A549 (cell line): ENCODE measurements at regions not wholly inside any gene's neighbourhood (a gene's known extent, or its start where the extent isn't known, plus 50 kb on each side); places are given as distances from the start of the nearest gene placed in this dataset.
"Not testable (repeated sequence)": the region's sequence is repeated elsewhere in the genome, so short reads cannot be mapped to it uniquely, and the experiment has no call there.

ENCODE experiments used
- ATAC-seq, 2 experiments: fragments of 200-7000 bp in 1 of 2; fragments of >200 bp in 1 of 2; cut with Nextera tagmentation in 1 of 2; cut with Tn5 transposase in 1 of 2; 3 replicates each; pipeline versions ENCODE4 v1.8.0 to v1.9.1; 2018 to 2020; ENCODE audit warnings: mild to moderate bottlenecking in 1 of 2, moderate library complexity in 1 of 2
- CTCF ChIA-PET: fragments of 300-600 bp; sonication (Branson Sonifier 250); formaldehyde crosslinking; extraction: SDS; loops from one replicate; lab custom pipeline; 2021; ENCODE audit warnings: antibody characterized with exemption, inconsistent platforms; lab: Yijun Ruan, JAX
- POLR2A ChIA-PET: fragments of 350-600 bp; formaldehyde crosslinking; extraction: SDS; loops from one replicate; lab custom pipeline; 2021; ENCODE audit warnings: antibody characterized with exemption, inconsistent platforms; lab: Yijun Ruan, JAX
- DNase-seq, 2 experiments: peaks; one replicate each; pipeline versions ENCODE4 v3.0.0 to v3.0.0-alpha.2; 2011 to 2016; ENCODE audit warnings: low read depth in 1 of 2, low spot score in 1 of 2
- FAIRE-seq: peaks from 2 replicates; lab custom pipeline; 2011; peaks lifted over from hg19 to GRCh38; lab: Jason Lieb, UNC
- H3K27ac ChIP-seq, 2 experiments: fragments of >200 bp; sonication (Bioruptor Twin); formaldehyde crosslinking; 3 replicates each; pipeline ENCODE4 v1.5.1; 2016 to 2017
- H3K4me1 ChIP-seq: fragments of >200 bp; sonication (Bioruptor Twin); formaldehyde crosslinking; 3 replicates; pipeline ENCODE4 v1.6.1; 2016
- H3K4me2 ChIP-seq: fragments of >200 bp; sonication (Bioruptor Twin); formaldehyde crosslinking; 3 replicates; pipeline ENCODE4 v1.6.1; 2016
- H3K4me3 ChIP-seq: fragments of >200 bp; sonication (Bioruptor Twin); formaldehyde crosslinking; 3 replicates; pipeline ENCODE4 v1.5.1; 2016
- H3K9me3 ChIP-seq: fragments of >200 bp; sonication (Bioruptor Twin); formaldehyde crosslinking; 3 replicates; pipeline ENCODE4 v1.6.1; 2016
- ATOH8 ChIP-seq: fragments of 250-450 bp; sonication (Bioruptor Pico); IDR thresholded peaks from 2 replicates; pipeline ENCODE4 v1.5.0; 2020; ENCODE audit warnings: low read depth, mild to moderate bottlenecking, moderate library complexity
- BCL3 ChIP-seq: fragments of >200 bp; sonication (Bioruptor Twin); formaldehyde crosslinking; IDR thresholded peaks from 3 replicates; pipeline ENCODE4 v1.6.1; 2016
- BHLHE40 ChIP-seq: IDR thresholded peaks from 2 replicates; pipeline ENCODE4 v1.6.1; 2012; ENCODE audit warnings: low read depth, low read length, inconsistent platforms
- CBX2 ChIP-seq: fragments of 200-600 bp; sonication (generic); IDR thresholded peaks from 2 replicates; pipeline ENCODE4 v1.6.1; 2016; ENCODE audit warnings: low read depth, mild to moderate bottlenecking, borderline replicate concordance
- CBX8 ChIP-seq: fragments of 200-600 bp; sonication (generic); IDR thresholded peaks from 2 replicates; pipeline ENCODE4 v1.6.1; 2016
- CHD2 ChIP-seq: fragments of 150-350 bp; IDR thresholded peaks from 2 replicates; pipeline ENCODE4 v1.6.1; 2014; ENCODE audit warnings: low read length; ENCODE audit not compliant: partially characterized antibody
- CTCF ChIP-seq: fragments of >200 bp; sonication (Bioruptor Twin); formaldehyde crosslinking; IDR thresholded peaks from 3 replicates; pipeline ENCODE4 v1.5.1; 2016
- E2F6 ChIP-seq: IDR thresholded peaks from 2 replicates; pipeline ENCODE4 v1.6.1; 2012; ENCODE audit warnings: low read depth, borderline replicate concordance
- HEYL ChIP-seq: fragments of 250-450 bp; sonication (Bioruptor Pico); IDR thresholded peaks from 2 replicates; pipeline ENCODE4 v1.8.0; 2021; ENCODE audit warnings: mild to moderate bottlenecking, moderate library complexity
- HMGXB4 ChIP-seq: fragments of 250-450 bp; sonication (Bioruptor Pico); IDR thresholded peaks from 2 replicates; pipeline ENCODE4 v1.5.0; 2021; ENCODE audit warnings: mild to moderate bottlenecking, moderate library complexity, borderline replicate concordance
- HOXB5 ChIP-seq: fragments of 250-450 bp; sonication (Bioruptor Pico); IDR thresholded peaks from 2 replicates; pipeline ENCODE4 v1.5.0; 2020; ENCODE audit warnings: mild to moderate bottlenecking, moderate library complexity
- MAFK ChIP-seq: fragments of 450-650 bp; IDR thresholded peaks from 2 replicates; pipeline ENCODE4 v1.6.1; 2014; ENCODE audit not compliant: partially characterized antibody
- MAX ChIP-seq: IDR thresholded peaks from 2 replicates; pipeline ENCODE4 v1.6.1; 2012
- MYC ChIP-seq: IDR thresholded peaks from 2 replicates; pipeline ENCODE4 v1.6.1; 2012; ENCODE audit warnings: mild to moderate bottlenecking, inconsistent platforms, low read length, improper control_type of control experiment, borderline replicate concordance
- POLR2AphosphoS2 ChIP-seq: conservative IDR thresholded peaks from 2 replicates; pipeline ENCODE4 v1.6.1; 2012; ENCODE audit warnings: low read length, improper control_type of control experiment, inconsistent platforms
- RAD21 ChIP-seq, 2 experiments: fragments of >200 bp in 1 of 2; sonication (Bioruptor Twin) in 1 of 2; formaldehyde crosslinking in 1 of 2; IDR thresholded peaks in 1 of 2; conservative IDR thresholded peaks in 1 of 2; 2 replicates in 1 of 2; 3 replicates in 1 of 2; pipeline ENCODE4 v1.6.1; 2012 to 2018; ENCODE audit warnings: inconsistent platforms in 1 of 2
- RFX5 ChIP-seq: fragments of 450-650 bp; IDR thresholded peaks from 2 replicates; pipeline ENCODE4 v1.7.1; 2014; ENCODE audit warnings: antibody characterized with exemption, mild to moderate bottlenecking, moderate library complexity
- SMC3 ChIP-seq: fragments of >200 bp; sonication (Bioruptor Twin); formaldehyde crosslinking; IDR thresholded peaks from 3 replicates; pipeline ENCODE4 v1.6.1; 2018; ENCODE audit warnings: inconsistent platforms
- TP53 ChIP-seq: fragments of 250-450 bp; sonication (Bioruptor Pico); IDR thresholded peaks from 2 replicates; pipeline ENCODE4 v1.5.0; 2021; ENCODE audit warnings: mild to moderate bottlenecking, moderate library complexity
- WGBS: methylation state at CpG from one replicate; pipeline ENCODE4 v1.1.6; 2017; ENCODE audit errors: missing lambda C conversion rate; 5-methylcytosine and 5-hydroxymethylcytosine counted together

GRCh38 chr3:75258825-75259683 is 405.1 kb upstream of the FRG2C start:
- peak in 1 of 2 experiments; percentile 79; a peak in 3 of 6 replicates for ATAC-seq
- H3K4me1 ChIP-seq, H3K4me2 ChIP-seq, H3K9me3 ChIP-seq, POLR2A ChIA-PET, H3K27ac ChIP-seq, H3K4me3 ChIP-seq, FAIRE-seq: not testable (repeated sequence)
- WGBS: 2% methylated on average over 5 of the region's 5 CpGs
- TF ChIP-seq CTCF (peak; percentile 56), SMC3 (peak; percentile 59; the same call in 2 of the 3 replicates), RAD21 (conservative IDR thresholded peaks at IDR 0.05 in 1 of 2, IDR thresholded peaks at IDR 0.05 in 1 of 2) (peak; percentile 62 to 67)
- peak in 1 of 2 experiments; percentile 7 for DNase-seq
- CTCF ChIA-PET: interaction anchor here (0.9 to 1.9 kb wide), 11 partner anchors 9 to 321 kb away, joined by 3 to 9 read pairs (median 4); no protein-coding TSS in a partner anchor

- TF ChIP-seq MAFK: peak; percentile 63
- CTCF ChIA-PET, ATAC-seq, H3K9me3 ChIP-seq, FAIRE-seq, H3K4me2 ChIP-seq, DNase-seq, H3K27ac ChIP-seq, H3K4me1 ChIP-seq, H3K4me3 ChIP-seq, POLR2A ChIA-PET: not testable (repeated sequence)
- 5% methylated on average over 2 of the region's 2 CpGs for WGBS
Observed at GRCh38 chr3:75260975-75261374, 403.2 kb upstream of the FRG2C start.

- DNase-seq: no peak
- Histone ChIP-seq H3K9me3 (no peaks in the 10 kb centered on the region), H3K4me2 (no peak overlapping the region), H3K4me3 (no peak overlapping the region), H3K4me1 (no peaks in the 10 kb centered on the region), H3K27ac (no peak overlapping the region)
- TF ChIP-seq BHLHE40: no peak
- no peak for TF ChIP-seq E2F6
- no peak for TF ChIP-seq CTCF
- no peak for TF ChIP-seq CBX2
- TF ChIP-seq MAX: no peak
- TF ChIP-seq RAD21 (conservative IDR thresholded peaks at IDR 0.05 in 1 of 2, IDR thresholded peaks at IDR 0.05 in 1 of 2): no peak
- no peak for TF ChIP-seq RFX5
- TF ChIP-seq CHD2: no peak
- TF ChIP-seq HEYL (CRISPR knock-in tag): no peak
- no peak for TF ChIP-seq HMGXB4
- no peak for TF ChIP-seq BCL3
- no peak for TF ChIP-seq HOXB5 (CRISPR knock-in tag)
- TF ChIP-seq ATOH8: no peak
- TF ChIP-seq POLR2AphosphoS2: no peak
- no peak for TF ChIP-seq TP53 (CRISPR knock-in tag)
- no peak for TF ChIP-seq CBX8
- no peak for TF ChIP-seq MYC
- ATAC-seq: no peak
- ChIA-PET POLR2A (no interaction called here), CTCF (interaction anchor here (1.8 kb wide), 1 partner anchor 168 kb away, joined by 5 read pairs; no protein-coding TSS in a partner anchor)
- FAIRE-seq: no peak
- 0% methylated on average over 1 of the region's 1 CpG for WGBS
Observed at GRCh38 chr3:75262661-75263060, 401.5 kb upstream of the FRG2C start.
